Spleen (tissue), 11 donors: ENCODE measurements at regions not wholly inside any gene's neighbourhood (a gene's known extent, or its start where the extent isn't known, plus 50 kb on each side); places are given as distances from the start of the nearest gene placed in this dataset.

Experiments used
- DNase-seq: peaks from one replicate; pipeline ENCODE4 v3.0.0-alpha.2; 2020
- H3K27ac ChIP-seq, 8 donors: fragments of 200-600 bp; sonication (generic) in 7 of 8; 1 replicate in 4 of 8; 2 replicates in 4 of 8; pipeline versions ENCODE4 v1.5.0 to v1.8.0; 2016 to 2021; ENCODE audit warnings: inconsistent platforms in 4 of 8, mild to moderate bottlenecking in 4 of 8, moderate library complexity in 1 of 8
- H3K27me3 ChIP-seq, 7 donors: fragments of 200-600 bp; sonication (generic) in 6 of 7; replicated peaks in 1 of 7; 1 replicate in 4 of 7; 2 replicates in 3 of 7; pipeline versions ENCODE4 v1.5.0 to v1.8.0; 2016 to 2021; ENCODE audit warnings: inconsistent platforms in 3 of 7, mild to moderate bottlenecking in 1 of 7
- H3K36me3 ChIP-seq, 6 donors: fragments of 200-600 bp; sonication (generic) in 5 of 6; 1 replicate in 4 of 6; 2 replicates in 2 of 6; pipeline versions ENCODE4 v1.5.0 to v1.8.0; 2016 to 2021; ENCODE audit warnings: inconsistent platforms in 2 of 6
- H3K4me1 ChIP-seq, 6 donors: fragments of 200-600 bp; sonication (generic) in 5 of 6; 1 replicate in 3 of 6; 2 replicates in 3 of 6; pipeline versions ENCODE4 v1.5.0 to v1.8.0; 2016 to 2021; ENCODE audit warnings: inconsistent platforms in 3 of 6
- H3K4me3 ChIP-seq, 8 donors: fragments of 200-600 bp; sonication (generic) in 7 of 8; 1 replicate in 4 of 8; 2 replicates in 4 of 8; pipeline versions ENCODE4 v1.5.0 to v1.8.0; 2016 to 2021; ENCODE audit warnings: inconsistent platforms in 4 of 8, mild to moderate bottlenecking in 4 of 8, moderate library complexity in 2 of 8
- H3K9me3 ChIP-seq, 8 donors: fragments of 200-600 bp; sonication (generic) in 7 of 8; 1 replicate in 4 of 8; 2 replicates in 4 of 8; pipeline versions ENCODE4 v1.5.0 to v1.8.0; 2016 to 2021; ENCODE audit warnings: inconsistent platforms in 4 of 8
- POLR2A ChIP-seq, 3 donors: fragments of 450-650 bp; IDR thresholded peaks; one replicate each; pipeline ENCODE4 v1.5.1; 2017; ENCODE audit warnings: antibody characterized with exemption in 3 of 3, mild to moderate bottlenecking in 1 of 3
- POLR2AphosphoS5 ChIP-seq, 3 donors: sonication (generic); formaldehyde crosslinking; IDR thresholded peaks; one replicate each; pipeline ENCODE4 v1.5.1; 2017; ENCODE audit warnings: antibody characterized with exemption in 3 of 3
- WGBS, 5 donors: extraction: QIAGEN DNeasy Blood & Tissue Kit in 3 of 5; methylation state at CpG; one replicate each; pipeline versions ENCODE4 v1.1.5 to v1.1.7; 2013 to 2018; 5-methylcytosine and 5-hydroxymethylcytosine counted together
- intact Hi-C: fragments of 100-400 bp; cut with DNase I; formaldehyde crosslinking; loops from one replicate; pipeline ENCODE4 v1.15.0; 2023; ENCODE audit warnings: low total_unique reads
- TF ChIP-seq, protein P1 (sequence below), 11 experiments: fragments of 200-600 bp in 7 of 11; fragments of 450-650 bp in 4 of 11; sonication (generic) in 4 of 11; IDR thresholded peaks in 8 of 11; conservative IDR thresholded peaks in 3 of 11; 1 replicate in 7 of 11; 2 replicates in 4 of 11; pipeline versions ENCODE4 v1.4.0 to v1.8.0; 2016 to 2021; ENCODE audit warnings: antibody characterized with exemption in 11 of 11, inconsistent platforms in 4 of 11, mild to moderate bottlenecking in 1 of 11
- donor health status: healthy with polysubstance abuse.
- donor health status: DM: no; HTN: no; CAD: no; lungs with moderate emphysema.
- donor health status: DM: no; HTN: no; CAD: no.
- donor health status: Bipolar disorder and iron deficiency.
- donor health status: healthy.
- donor health status: DM: no; HTN: no; CAD: no.
- donor health status: DM: yes; HTN: yes; CAD: no.

- TF ChIP-seq POLR2AphosphoS5 (IDR thresholded peaks at IDR 0.05) (no peak), POLR2A (IDR thresholded peaks at IDR 0.05) (no peak)
- H3K27ac ChIP-seq: no peak overlapping the region
- H3K4me3 ChIP-seq: no peak overlapping the region
- no peaks in the 10 kb centered on the region for H3K9me3 ChIP-seq
- 79 to 89% (median 86%) methylated on average over 11 of the region's 11 CpGs for WGBS, 5 donors
- DNase-seq: no peak
- intact Hi-C loops: no loop called here
- H3K4me1 ChIP-seq: no peaks in the 10 kb centered on the region
- peaks cover 0 to 6% (median 0%) of the 10 kb centered on the region in 7 donors for H3K27me3 ChIP-seq
- H3K36me3 ChIP-seq: no peaks in the 10 kb centered on the region
Measured at GRCh38 chr6:43896329-43897255, 126.6 kb downstream of the VEGFA start.

DNA sequence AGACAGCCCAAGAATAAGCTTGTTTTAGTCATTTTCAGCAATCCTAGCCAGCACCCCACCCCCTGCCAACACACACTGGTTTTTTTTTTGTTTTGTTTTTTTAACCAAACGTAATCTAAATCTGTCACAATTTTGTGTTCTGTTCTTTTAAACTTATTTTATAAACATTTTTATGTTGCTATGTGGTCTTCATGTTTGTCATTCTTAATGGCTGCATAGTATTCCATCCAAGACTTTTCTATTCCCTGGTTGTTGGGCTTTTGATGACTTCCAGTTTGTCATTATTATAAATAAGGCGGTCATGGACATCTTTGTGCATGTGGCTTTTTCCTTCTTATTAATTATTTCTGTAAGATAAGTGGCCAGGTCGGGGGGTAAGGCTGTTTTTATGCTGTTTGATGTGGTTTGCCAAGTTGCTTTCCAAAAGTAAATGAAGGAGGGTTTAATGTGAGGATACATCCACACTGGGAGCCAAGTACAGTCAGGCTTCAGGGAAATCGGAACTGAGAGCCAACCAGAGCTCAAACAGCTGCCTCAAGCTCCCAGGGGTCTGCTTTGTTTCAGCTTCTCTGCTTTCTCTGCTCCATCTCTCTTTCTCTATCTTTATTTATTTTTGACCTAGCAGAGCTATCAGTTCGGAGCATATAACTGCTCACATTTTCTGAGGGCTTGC is 125.8 kb downstream of the VEGFA start:
- no peaks in the 10 kb centered on the region for H3K4me1 ChIP-seq
- no peak for DNase-seq
- H3K36me3 ChIP-seq: no peaks in the 10 kb centered on the region
- intact Hi-C loops: no loop called here
- WGBS, 5 donors: 63 to 89% (median 80%) methylated on average over 5 of the region's 5 CpGs
- no peak for TF ChIP-seq POLR2A (IDR thresholded peaks at IDR 0.05)
- H3K4me3 ChIP-seq: no peak overlapping the region
- peaks cover 0 to 14% (median 0%) of the 10 kb centered on the region in 7 donors for H3K27me3 ChIP-seq
- H3K9me3 ChIP-seq: no peaks in the 10 kb centered on the region
- no peak overlapping the region for H3K27ac ChIP-seq

DNA sequence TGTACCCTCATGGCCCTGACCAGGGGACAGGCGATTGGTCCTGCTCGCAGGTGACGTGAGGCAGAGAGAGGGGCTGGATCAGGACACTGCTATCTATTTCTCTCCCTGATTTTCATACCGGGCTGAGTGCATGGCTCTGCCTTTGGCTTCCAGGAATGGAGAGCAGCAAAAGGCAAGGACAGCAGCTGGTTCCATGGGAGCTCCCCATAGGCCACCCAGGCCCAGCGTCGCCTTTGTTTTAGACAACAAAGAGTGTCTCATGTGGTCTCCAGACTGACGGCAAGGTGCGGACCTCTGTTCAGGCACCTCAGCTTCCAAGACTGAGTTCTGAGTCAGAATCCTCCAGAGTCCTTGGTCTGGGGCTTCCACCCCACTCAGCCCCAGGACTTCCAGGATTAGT is 123.1 kb downstream of the VEGFA start:
- Histone ChIP-seq H3K27me3 (peaks cover 0 to 29% (median 6%) of the 10 kb centered on the region in 7 donors), H3K9me3 (no peaks in the 10 kb centered on the region), H3K4me1 (no peaks in the 10 kb centered on the region), H3K4me3 (no peak overlapping the region), H3K36me3 (no peaks in the 10 kb centered on the region), H3K27ac (no peak overlapping the region)
- intact Hi-C loops: no loop called here
- TF ChIP-seq POLR2AphosphoS5 (IDR thresholded peaks at IDR 0.05) (no peak), POLR2A (IDR thresholded peaks at IDR 0.05) (no peak)
- TF ChIP-seq, protein P1, sequence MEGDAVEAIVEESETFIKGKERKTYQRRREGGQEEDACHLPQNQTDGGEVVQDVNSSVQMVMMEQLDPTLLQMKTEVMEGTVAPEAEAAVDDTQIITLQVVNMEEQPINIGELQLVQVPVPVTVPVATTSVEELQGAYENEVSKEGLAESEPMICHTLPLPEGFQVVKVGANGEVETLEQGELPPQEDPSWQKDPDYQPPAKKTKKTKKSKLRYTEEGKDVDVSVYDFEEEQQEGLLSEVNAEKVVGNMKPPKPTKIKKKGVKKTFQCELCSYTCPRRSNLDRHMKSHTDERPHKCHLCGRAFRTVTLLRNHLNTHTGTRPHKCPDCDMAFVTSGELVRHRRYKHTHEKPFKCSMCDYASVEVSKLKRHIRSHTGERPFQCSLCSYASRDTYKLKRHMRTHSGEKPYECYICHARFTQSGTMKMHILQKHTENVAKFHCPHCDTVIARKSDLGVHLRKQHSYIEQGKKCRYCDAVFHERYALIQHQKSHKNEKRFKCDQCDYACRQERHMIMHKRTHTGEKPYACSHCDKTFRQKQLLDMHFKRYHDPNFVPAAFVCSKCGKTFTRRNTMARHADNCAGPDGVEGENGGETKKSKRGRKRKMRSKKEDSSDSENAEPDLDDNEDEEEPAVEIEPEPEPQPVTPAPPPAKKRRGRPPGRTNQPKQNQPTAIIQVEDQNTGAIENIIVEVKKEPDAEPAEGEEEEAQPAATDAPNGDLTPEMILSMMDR (IDR thresholded peaks at IDR 0.05 in 8 of 11, conservative IDR thresholded peaks at IDR 0.05 in 3 of 11): no peak
- DNase-seq: peak; percentile 57
- 82 to 93% (median 88%) methylated on average over 8 of the region's 8 CpGs for WGBS, 5 donors

DNA sequence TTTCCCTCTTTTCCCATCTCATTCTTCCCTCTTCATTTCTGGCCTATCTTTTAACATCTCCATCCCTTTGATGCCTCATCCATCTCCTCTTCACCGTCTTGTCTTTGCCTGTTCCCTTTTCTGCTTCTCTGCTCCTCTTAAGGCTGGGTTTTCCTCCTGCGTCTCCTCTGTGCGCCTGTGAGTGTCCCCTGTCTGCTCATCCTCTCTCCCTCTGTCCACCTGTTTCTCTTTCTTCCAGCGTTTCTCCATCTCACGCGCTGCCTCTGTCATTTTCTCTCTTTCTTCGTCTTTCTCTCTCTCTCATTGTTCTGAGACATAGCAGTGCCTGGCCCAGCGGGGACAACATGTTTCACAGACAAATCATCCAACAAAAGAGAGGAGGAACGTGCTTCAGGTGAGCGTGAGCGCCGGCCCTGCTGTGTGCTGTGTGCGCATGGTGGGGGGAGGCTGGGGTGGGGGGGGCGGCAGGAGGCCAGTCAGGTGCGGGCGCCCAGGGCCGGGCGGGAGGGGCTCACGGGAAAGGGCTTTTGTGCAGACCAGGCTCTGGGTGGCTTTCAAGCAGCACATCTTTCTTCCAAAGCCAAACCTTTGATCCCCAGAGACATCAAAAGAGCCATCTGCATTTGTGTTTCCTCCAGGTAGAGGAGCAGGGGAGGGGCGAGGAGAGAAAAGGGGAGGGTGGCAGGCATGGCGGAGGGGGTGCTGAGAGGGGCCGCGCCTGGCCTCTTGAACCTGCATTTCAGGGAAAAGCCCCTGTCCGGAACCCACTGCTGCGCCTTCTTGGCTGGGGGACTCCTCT is 121.3 kb downstream of the VEGFA start:
- Histone ChIP-seq H3K36me3 (no peaks in the 10 kb centered on the region), H3K9me3 (no peaks in the 10 kb centered on the region), H3K27me3 (peaks cover 0 to 36% (median 6%) of the 10 kb centered on the region in 7 donors), H3K4me1 (no peaks in the 10 kb centered on the region), H3K4me3 (no peak overlapping the region), H3K27ac (no peak overlapping the region)
- DNase-seq: peak; percentile 39
- WGBS, 5 donors: 40 to 59% (median 52%) methylated on average over 19 to 25 of the region's 25 CpGs
- TF ChIP-seq POLR2A (IDR thresholded peaks at IDR 0.05) (no peak), POLR2AphosphoS5 (IDR thresholded peaks at IDR 0.05) (no peak)
- TF ChIP-seq, protein P1 (IDR thresholded peaks at IDR 0.05 in 8 of 11, conservative IDR thresholded peaks at IDR 0.05 in 3 of 11): no peak
- intact Hi-C loops: no loop called here
